GM12864 (cell line): ENCODE measurements at regions not wholly inside any gene's neighbourhood (a gene's known extent, or its start where the extent isn't known, plus 50 kb on each side); places are given as distances from the start of the nearest gene placed in this dataset.

Experiments used
- DNase-seq: peaks from one replicate; pipeline ENCODE4 v3.0.0-alpha.2; 2011; ENCODE audit warnings: low read depth
- H3K4me3 ChIP-seq: 2 replicates; pipeline ENCODE4 v1.5.1; 2011; ENCODE audit warnings: mild to moderate bottlenecking, low read depth, low read length, control low read depth
- TF ChIP-seq, protein P1 (sequence below): IDR thresholded peaks from 2 replicates; pipeline ENCODE4 v1.5.1; 2011; ENCODE audit warnings: low read depth, mild to moderate bottlenecking, moderate library complexity, low read length, control low read depth, inconsistent platforms; ENCODE audit errors: missing control alignments

DNA sequence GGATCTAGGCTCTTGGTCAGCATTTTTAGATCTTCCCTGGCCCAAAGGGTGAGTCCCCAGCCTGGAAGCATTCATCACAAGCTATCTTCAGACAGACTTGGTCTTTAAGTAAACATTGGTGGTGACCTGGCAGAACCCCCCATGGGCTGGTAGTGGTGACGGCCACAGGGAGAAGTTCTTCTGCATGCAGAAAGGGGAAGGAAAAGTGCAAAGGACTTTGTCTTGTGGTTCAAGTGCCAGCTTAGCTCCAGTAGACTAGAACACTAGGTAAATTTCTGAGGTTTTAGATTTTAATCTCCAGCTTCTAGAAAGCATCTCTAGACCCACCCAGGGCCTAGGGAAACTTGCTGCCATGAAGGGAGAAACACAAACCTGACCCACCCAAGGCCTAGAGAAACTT, 584.0 kb downstream of the CHSY3 start:
- no peak for DNase-seq
- TF ChIP-seq, protein P1, sequence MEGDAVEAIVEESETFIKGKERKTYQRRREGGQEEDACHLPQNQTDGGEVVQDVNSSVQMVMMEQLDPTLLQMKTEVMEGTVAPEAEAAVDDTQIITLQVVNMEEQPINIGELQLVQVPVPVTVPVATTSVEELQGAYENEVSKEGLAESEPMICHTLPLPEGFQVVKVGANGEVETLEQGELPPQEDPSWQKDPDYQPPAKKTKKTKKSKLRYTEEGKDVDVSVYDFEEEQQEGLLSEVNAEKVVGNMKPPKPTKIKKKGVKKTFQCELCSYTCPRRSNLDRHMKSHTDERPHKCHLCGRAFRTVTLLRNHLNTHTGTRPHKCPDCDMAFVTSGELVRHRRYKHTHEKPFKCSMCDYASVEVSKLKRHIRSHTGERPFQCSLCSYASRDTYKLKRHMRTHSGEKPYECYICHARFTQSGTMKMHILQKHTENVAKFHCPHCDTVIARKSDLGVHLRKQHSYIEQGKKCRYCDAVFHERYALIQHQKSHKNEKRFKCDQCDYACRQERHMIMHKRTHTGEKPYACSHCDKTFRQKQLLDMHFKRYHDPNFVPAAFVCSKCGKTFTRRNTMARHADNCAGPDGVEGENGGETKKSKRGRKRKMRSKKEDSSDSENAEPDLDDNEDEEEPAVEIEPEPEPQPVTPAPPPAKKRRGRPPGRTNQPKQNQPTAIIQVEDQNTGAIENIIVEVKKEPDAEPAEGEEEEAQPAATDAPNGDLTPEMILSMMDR: no peak

GRCh38 chr5:130479045-130479804, 575.0 kb downstream of the CHSY3 start:
- H3K4me3 ChIP-seq: no peak overlapping the region
- TF ChIP-seq, protein P1: no peak
- DNase-seq: no peak

More for the DNA sequence above, 584.0 kb downstream of the CHSY3 start:
- no peak overlapping the region for H3K4me3 ChIP-seq

- no peak overlapping the region for H3K4me3 ChIP-seq
- no peak for DNase-seq
- TF ChIP-seq, protein P1: no peak
These were observed 572.1 kb downstream of the CHSY3 start for GRCh38 chr5:130476325-130476724.

GRCh38 chr5:130462516-130462915, 558.3 kb downstream of the CHSY3 start:
- H3K4me3 ChIP-seq: no peak overlapping the region
- DNase-seq: no peak
- TF ChIP-seq, protein P1: no peak

DNA sequence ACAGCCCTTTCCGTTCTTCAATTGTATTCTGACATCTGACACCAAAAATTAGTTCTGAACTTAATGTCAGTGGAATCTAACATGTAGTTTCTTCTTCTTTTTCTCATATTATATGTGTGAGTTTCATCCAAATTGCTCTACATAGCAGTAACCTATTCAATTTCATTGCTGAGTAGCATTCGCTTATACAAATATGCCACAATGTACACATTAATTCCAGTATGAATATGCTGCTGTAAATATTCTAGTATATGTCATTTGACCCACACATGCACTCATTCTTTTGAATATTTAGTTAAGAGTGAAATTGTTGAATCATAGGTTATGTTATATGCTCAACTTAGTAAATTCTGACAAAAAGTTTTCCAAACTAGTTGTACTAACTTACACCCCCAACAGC, 550.9 kb downstream of the CHSY3 start:
- TF ChIP-seq, protein P1: no peak
- H3K4me3 ChIP-seq: no peak overlapping the region
- DNase-seq: no peak

DNA sequence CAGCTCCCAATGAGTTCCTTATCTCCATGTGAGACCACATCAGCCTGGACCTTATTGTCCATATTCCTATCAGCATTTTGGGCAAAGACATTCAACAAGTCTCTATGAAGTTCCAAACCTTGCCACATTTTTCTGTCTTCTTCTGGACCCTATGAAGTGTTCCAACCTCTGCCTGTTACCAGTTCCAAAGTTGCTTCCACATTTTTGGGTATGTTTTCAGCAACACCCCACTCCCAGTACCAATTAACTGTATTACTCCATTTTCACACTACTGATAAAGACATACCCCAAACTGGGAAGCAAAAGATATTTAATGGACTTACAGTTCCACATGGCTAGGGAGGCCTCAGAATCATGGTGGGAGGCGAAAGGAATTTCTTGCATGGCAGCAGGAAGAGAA, 548.5 kb downstream of the CHSY3 start:
- no peak for DNase-seq
- TF ChIP-seq, protein P1: no peak
- H3K4me3 ChIP-seq: no peak overlapping the region

DNA sequence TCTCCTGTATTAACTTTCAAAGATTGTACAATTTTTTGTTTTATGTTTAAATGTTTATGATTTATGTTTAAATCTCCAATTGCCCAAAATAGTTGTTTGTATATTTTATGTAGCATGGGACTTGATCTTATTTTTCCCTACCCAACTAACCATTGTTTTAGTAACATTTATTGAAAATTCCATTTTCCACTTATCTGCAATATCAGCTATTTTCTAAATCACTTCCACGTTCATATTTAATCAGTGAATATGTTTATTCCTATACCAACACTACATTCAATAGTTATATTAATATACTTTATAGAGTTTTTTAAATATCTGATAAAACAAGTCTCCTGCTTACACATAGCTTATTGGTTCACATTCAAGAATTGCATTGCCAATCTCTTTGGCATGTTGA, 532.2 kb downstream of the CHSY3 start:
- DNase-seq: no peak

More for the DNA sequence above, 532.2 kb downstream of the CHSY3 start:
- TF ChIP-seq, protein P1: no peak
- no peak overlapping the region for H3K4me3 ChIP-seq
